ENCODE measurements at regions not wholly inside any gene's neighbourhood (a gene's known extent, or its start where the extent isn't known, plus 50 kb on each side); places are given as distances from the start of the nearest gene placed in this dataset.

DNA sequence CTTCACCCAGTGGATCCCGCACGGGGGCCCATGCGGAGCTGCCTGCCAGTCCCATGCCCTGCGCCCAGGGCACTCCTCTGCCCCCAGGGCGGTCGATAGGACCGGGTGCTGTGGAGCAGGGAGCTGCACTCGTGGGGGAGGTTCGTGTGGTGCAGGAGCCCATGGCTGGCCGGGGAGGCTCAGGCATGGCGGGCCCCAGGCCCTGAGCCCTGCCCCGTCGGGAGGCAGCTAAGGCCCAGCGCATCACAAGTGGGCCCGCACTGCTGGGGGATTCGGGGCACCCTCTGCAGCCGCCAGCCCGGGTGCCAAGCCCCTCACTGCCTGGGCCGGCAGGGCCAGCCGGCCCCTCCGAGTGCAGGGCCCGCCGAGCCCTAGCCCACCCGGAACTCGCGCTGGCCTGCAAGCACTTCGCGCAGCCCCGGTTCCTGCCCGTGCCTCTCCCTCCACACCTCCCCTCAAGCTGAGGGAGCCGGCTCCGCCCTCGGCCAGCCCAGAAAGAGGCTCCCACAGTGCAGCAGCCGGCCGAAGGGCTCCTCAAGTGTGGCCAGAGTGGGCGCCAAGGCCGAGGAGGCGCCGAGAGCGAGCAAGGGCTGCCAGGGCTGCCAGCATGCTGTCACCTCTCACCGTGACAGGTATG, 221.1 kb upstream of the RORB start:
- Mint-ChIP-seq H3K4me3 (no peak overlapping the region), H3K27ac (no peak overlapping the region), H3K36me3 (no peaks in the 10 kb centered on the region), H3K27me3 (ENCODE audit: insufficient read depth, low read depth) (no peaks in the 10 kb centered on the region), H3K4me1 (no peaks in the 10 kb centered on the region), H3K9me3 (no peaks in the 10 kb centered on the region)
- H3K4me1 ChIP-seq: no peaks in the 10 kb centered on the region
- no peaks in the 10 kb centered on the region for H3K79me2 ChIP-seq (ENCODE audit: low read depth)
- no peaks in the 10 kb centered on the region for H3K36me3 ChIP-seq
- H2AFZ ChIP-seq (replicated peaks): no peak overlapping the region
- no peaks in the 10 kb centered on the region for H4K20me1 ChIP-seq (ENCODE audit: low read depth)
- no peak for DNase-seq (ENCODE audit: low spot score)
- H3K27ac ChIP-seq: no peak overlapping the region
- no peaks in the 10 kb centered on the region for H3K27me3 ChIP-seq
- no peak overlapping the region for H3K4me2 ChIP-seq
- TF ChIP-seq EZH2phosphoT487 (IDR thresholded peaks at IDR 0.05) (no peak), CTCF (IDR thresholded peaks at IDR 0.05) (no peak), EZH2 (IDR thresholded peaks at IDR 0.05) (no peak)
- H3F3A ChIP-seq (ENCODE audit: low read depth): no peaks in the 10 kb centered on the region
- no peaks in the 10 kb centered on the region for H3K9me3 ChIP-seq (ENCODE audit: low read depth)
- H3K4me3 ChIP-seq: no peak overlapping the region
- no peak overlapping the region for H3K9ac ChIP-seq

- Histone ChIP-seq H3K27me3 (no peaks in the 10 kb centered on the region), H3K4me3 (no peak overlapping the region), H3K36me3 (no peaks in the 10 kb centered on the region), H3K9me3 (ENCODE audit: low read depth) (no peaks in the 10 kb centered on the region), H2AFZ (replicated peaks) (no peak overlapping the region), H3K9ac (no peak overlapping the region), H3K79me2 (ENCODE audit: low read depth) (no peaks in the 10 kb centered on the region), H3K4me2 (no peak overlapping the region), H3K4me1 (no peaks in the 10 kb centered on the region), H3K27ac (no peak overlapping the region), H4K20me1 (ENCODE audit: low read depth) (no peaks in the 10 kb centered on the region), H3F3A (ENCODE audit: low read depth) (no peaks in the 10 kb centered on the region)
- Mint-ChIP-seq H3K27me3 (ENCODE audit: insufficient read depth, low read depth) (no peaks in the 10 kb centered on the region), H3K27ac (no peak overlapping the region), H3K4me1 (no peaks in the 10 kb centered on the region), H3K4me3 (no peak overlapping the region), H3K36me3 (no peaks in the 10 kb centered on the region), H3K9me3 (no peaks in the 10 kb centered on the region)
- no peak for DNase-seq (ENCODE audit: low spot score)
- TF ChIP-seq CTCF (IDR thresholded peaks at IDR 0.05) (no peak), EZH2 (IDR thresholded peaks at IDR 0.05) (no peak), EZH2phosphoT487 (IDR thresholded peaks at IDR 0.05) (no peak)
Measured at GRCh38 chr9:74277532-74277931, 219.6 kb upstream of the RORB start.

DNA sequence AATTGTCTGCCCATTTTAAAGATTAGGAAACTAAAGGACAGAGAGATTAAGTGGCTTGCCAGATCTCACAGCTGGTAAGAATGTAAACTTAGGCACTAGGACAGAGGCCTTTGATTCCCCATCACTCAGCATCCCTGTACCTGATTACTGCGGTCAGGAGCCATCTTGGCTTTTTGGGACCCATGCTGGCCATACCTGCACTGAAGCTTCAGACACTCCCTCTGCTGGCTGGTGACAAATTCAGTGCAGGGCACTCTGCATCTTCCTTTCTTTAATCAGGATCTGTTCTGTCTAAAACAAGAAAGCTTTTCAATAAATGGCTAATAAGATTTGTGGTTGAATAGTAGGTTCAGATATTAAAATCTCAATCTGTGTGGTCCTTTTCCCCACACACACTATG, 215.5 kb upstream of the RORB start:
- Histone ChIP-seq H2AFZ (replicated peaks) (no peak overlapping the region), H3K79me2 (ENCODE audit: low read depth) (no peaks in the 10 kb centered on the region), H3K9me3 (ENCODE audit: low read depth) (no peaks in the 10 kb centered on the region), H3K27me3 (no peaks in the 10 kb centered on the region), H4K20me1 (ENCODE audit: low read depth) (no peaks in the 10 kb centered on the region), H3K9ac (no peak overlapping the region), H3K4me3 (no peak overlapping the region), H3F3A (ENCODE audit: low read depth) (no peaks in the 10 kb centered on the region), H3K36me3 (no peaks in the 10 kb centered on the region), H3K4me1 (no peaks in the 10 kb centered on the region), H3K27ac (no peak overlapping the region), H3K4me2 (no peak overlapping the region)
- Mint-ChIP-seq H3K27me3 (ENCODE audit: insufficient read depth, low read depth) (peaks cover 2% of the 10 kb centered on the region), H3K27ac (no peak overlapping the region), H3K4me1 (no peaks in the 10 kb centered on the region), H3K9me3 (no peaks in the 10 kb centered on the region), H3K4me3 (no peak overlapping the region), H3K36me3 (no peaks in the 10 kb centered on the region)
- peak; percentile 20 for DNase-seq (ENCODE audit: low spot score)
- TF ChIP-seq EZH2phosphoT487 (IDR thresholded peaks at IDR 0.05) (no peak), CTCF (IDR thresholded peaks at IDR 0.05) (peak; percentile 48)
